ENCODE measurements at regions not wholly inside any gene's neighbourhood (a gene's known extent, or its start where the extent isn't known, plus 50 kb on each side); places are given as distances from the start of the nearest gene placed in this dataset.

GRCh38 chr2:155080373-155080772, 381.9 kb downstream of the KCNJ3 start:
- Histone ChIP-seq H3K27me3 (ENCODE audit: control insufficient read depth, insufficient read depth, low read length) (no peaks in the 10 kb centered on the region), H3K4me1 (ENCODE audit: control insufficient read depth, insufficient read depth, low read length) (no peaks in the 10 kb centered on the region), H3K36me3 (ENCODE audit: control insufficient read depth, insufficient read depth, low read length) (no peaks in the 10 kb centered on the region), H3K9me3 (ENCODE audit: control insufficient read depth, insufficient read depth, low read length) (no peaks in the 10 kb centered on the region), H3K9ac (ENCODE audit: low read depth, low read length) (no peak overlapping the region), H3K4me3 (ENCODE audit: low read depth, low read length) (no peak overlapping the region)

GRCh38 chr2:155070489-155070888, 372.0 kb downstream of the KCNJ3 start:
- Histone ChIP-seq H3K36me3 (ENCODE audit: control insufficient read depth, insufficient read depth, low read length) (no peaks in the 10 kb centered on the region), H3K9me3 (ENCODE audit: control insufficient read depth, insufficient read depth, low read length) (no peaks in the 10 kb centered on the region)

GRCh38 chr2:155062922-155063258, 364.4 kb downstream of the KCNJ3 start:
- H3K4me1 ChIP-seq (ENCODE audit: control insufficient read depth, insufficient read depth, low read length): no peaks in the 10 kb centered on the region
- no peaks in the 10 kb centered on the region for H3K27me3 ChIP-seq (ENCODE audit: control insufficient read depth, insufficient read depth, low read length)
- no peak overlapping the region for H3K4me3 ChIP-seq (ENCODE audit: low read depth, low read length)
- no peaks in the 10 kb centered on the region for H3K9me3 ChIP-seq (ENCODE audit: control insufficient read depth, insufficient read depth, low read length)
- H3K36me3 ChIP-seq (ENCODE audit: control insufficient read depth, insufficient read depth, low read length): no peaks in the 10 kb centered on the region
- H3K9ac ChIP-seq (ENCODE audit: low read depth, low read length): no peak overlapping the region

More at GRCh38 chr2:155070489-155070888, 372.0 kb downstream of the KCNJ3 start:
- no peak overlapping the region for H3K4me3 ChIP-seq (ENCODE audit: low read depth, low read length)
- H3K4me1 ChIP-seq (ENCODE audit: control insufficient read depth, insufficient read depth, low read length): no peaks in the 10 kb centered on the region
- no peaks in the 10 kb centered on the region for H3K27me3 ChIP-seq (ENCODE audit: control insufficient read depth, insufficient read depth, low read length)
- H3K9ac ChIP-seq (ENCODE audit: low read depth, low read length): no peak overlapping the region

- H3K4me1 ChIP-seq (ENCODE audit: control insufficient read depth, insufficient read depth, low read length): no peaks in the 10 kb centered on the region
- H3K36me3 ChIP-seq (ENCODE audit: control insufficient read depth, insufficient read depth, low read length): no peaks in the 10 kb centered on the region
- no peak overlapping the region for H3K4me3 ChIP-seq (ENCODE audit: low read depth, low read length)
- H3K27me3 ChIP-seq (ENCODE audit: control insufficient read depth, insufficient read depth, low read length): no peaks in the 10 kb centered on the region
- H3K9me3 ChIP-seq (ENCODE audit: control insufficient read depth, insufficient read depth, low read length): no peaks in the 10 kb centered on the region
- no peak overlapping the region for H3K9ac ChIP-seq (ENCODE audit: low read depth, low read length)
These were observed 363.9 kb downstream of the KCNJ3 start for GRCh38 chr2:155062250-155062921.

GRCh38 chr2:155060896-155061295, 362.4 kb downstream of the KCNJ3 start:
- H3K36me3 ChIP-seq (ENCODE audit: control insufficient read depth, insufficient read depth, low read length): no peaks in the 10 kb centered on the region
- no peak overlapping the region for H3K4me3 ChIP-seq (ENCODE audit: low read depth, low read length)
- no peaks in the 10 kb centered on the region for H3K27me3 ChIP-seq (ENCODE audit: control insufficient read depth, insufficient read depth, low read length)
- H3K9me3 ChIP-seq (ENCODE audit: control insufficient read depth, insufficient read depth, low read length): no peaks in the 10 kb centered on the region
- no peak overlapping the region for H3K9ac ChIP-seq (ENCODE audit: low read depth, low read length)
- H3K4me1 ChIP-seq (ENCODE audit: control insufficient read depth, insufficient read depth, low read length): no peaks in the 10 kb centered on the region

- H3K4me3 ChIP-seq (ENCODE audit: low read depth, low read length): no peak overlapping the region
- no peaks in the 10 kb centered on the region for H3K36me3 ChIP-seq (ENCODE audit: control insufficient read depth, insufficient read depth, low read length)
- H3K9me3 ChIP-seq (ENCODE audit: control insufficient read depth, insufficient read depth, low read length): no peaks in the 10 kb centered on the region
- no peak overlapping the region for H3K9ac ChIP-seq (ENCODE audit: low read depth, low read length)
- no peaks in the 10 kb centered on the region for H3K27me3 ChIP-seq (ENCODE audit: control insufficient read depth, insufficient read depth, low read length)
- no peaks in the 10 kb centered on the region for H3K4me1 ChIP-seq (ENCODE audit: control insufficient read depth, insufficient read depth, low read length)
These were observed 356.2 kb downstream of the KCNJ3 start for GRCh38 chr2:155054712-155055111.

GRCh38 chr2:155043097-155043496, 344.6 kb downstream of the KCNJ3 start:
- Histone ChIP-seq H3K9ac (ENCODE audit: low read depth, low read length) (no peak overlapping the region), H3K4me1 (ENCODE audit: control insufficient read depth, insufficient read depth, low read length) (no peaks in the 10 kb centered on the region), H3K36me3 (ENCODE audit: control insufficient read depth, insufficient read depth, low read length) (no peaks in the 10 kb centered on the region), H3K9me3 (ENCODE audit: control insufficient read depth, insufficient read depth, low read length) (no peaks in the 10 kb centered on the region), H3K4me3 (ENCODE audit: low read depth, low read length) (no peak overlapping the region), H3K27me3 (ENCODE audit: control insufficient read depth, insufficient read depth, low read length) (no peaks in the 10 kb centered on the region)

GRCh38 chr2:155035308-155035707, 336.8 kb downstream of the KCNJ3 start:
- Histone ChIP-seq H3K4me1 (ENCODE audit: control insufficient read depth, insufficient read depth, low read length) (no peaks in the 10 kb centered on the region), H3K36me3 (ENCODE audit: control insufficient read depth, insufficient read depth, low read length) (no peaks in the 10 kb centered on the region), H3K4me3 (ENCODE audit: low read depth, low read length) (no peak overlapping the region), H3K9me3 (ENCODE audit: control insufficient read depth, insufficient read depth, low read length) (no peaks in the 10 kb centered on the region), H3K27me3 (ENCODE audit: control insufficient read depth, insufficient read depth, low read length) (no peaks in the 10 kb centered on the region), H3K9ac (ENCODE audit: low read depth, low read length) (no peak overlapping the region)

GRCh38 chr2:155033652-155034051, 335.2 kb downstream of the KCNJ3 start:
- no peak overlapping the region for H3K9ac ChIP-seq (ENCODE audit: low read depth, low read length)
- no peak overlapping the region for H3K4me3 ChIP-seq (ENCODE audit: low read depth, low read length)
- no peaks in the 10 kb centered on the region for H3K36me3 ChIP-seq (ENCODE audit: control insufficient read depth, insufficient read depth, low read length)
- H3K27me3 ChIP-seq (ENCODE audit: control insufficient read depth, insufficient read depth, low read length): no peaks in the 10 kb centered on the region
- H3K9me3 ChIP-seq (ENCODE audit: control insufficient read depth, insufficient read depth, low read length): no peaks in the 10 kb centered on the region
- no peaks in the 10 kb centered on the region for H3K4me1 ChIP-seq (ENCODE audit: control insufficient read depth, insufficient read depth, low read length)

- Histone ChIP-seq H3K4me1 (ENCODE audit: control insufficient read depth, insufficient read depth, low read length) (no peaks in the 10 kb centered on the region), H3K9me3 (ENCODE audit: control insufficient read depth, insufficient read depth, low read length) (no peaks in the 10 kb centered on the region), H3K36me3 (ENCODE audit: control insufficient read depth, insufficient read depth, low read length) (no peaks in the 10 kb centered on the region), H3K9ac (ENCODE audit: low read depth, low read length) (no peak overlapping the region), H3K27me3 (ENCODE audit: control insufficient read depth, insufficient read depth, low read length) (no peaks in the 10 kb centered on the region), H3K4me3 (ENCODE audit: low read depth, low read length) (no peak overlapping the region)
These were observed 331.8 kb downstream of the KCNJ3 start for GRCh38 chr2:155030296-155030695.

GRCh38 chr2:155026651-155027174, 328.2 kb downstream of the KCNJ3 start:
- Histone ChIP-seq H3K4me1 (ENCODE audit: control insufficient read depth, insufficient read depth, low read length) (no peaks in the 10 kb centered on the region), H3K9me3 (ENCODE audit: control insufficient read depth, insufficient read depth, low read length) (no peaks in the 10 kb centered on the region), H3K36me3 (ENCODE audit: control insufficient read depth, insufficient read depth, low read length) (no peaks in the 10 kb centered on the region), H3K4me3 (ENCODE audit: low read depth, low read length) (no peak overlapping the region), H3K27me3 (ENCODE audit: control insufficient read depth, insufficient read depth, low read length) (no peaks in the 10 kb centered on the region), H3K9ac (ENCODE audit: low read depth, low read length) (no peak overlapping the region)

- Histone ChIP-seq H3K27me3 (ENCODE audit: control insufficient read depth, insufficient read depth, low read length) (no peaks in the 10 kb centered on the region), H3K4me1 (ENCODE audit: control insufficient read depth, insufficient read depth, low read length) (no peaks in the 10 kb centered on the region), H3K9me3 (ENCODE audit: control insufficient read depth, insufficient read depth, low read length) (no peaks in the 10 kb centered on the region), H3K36me3 (ENCODE audit: control insufficient read depth, insufficient read depth, low read length) (no peaks in the 10 kb centered on the region), H3K4me3 (ENCODE audit: low read depth, low read length) (no peak overlapping the region), H3K9ac (ENCODE audit: low read depth, low read length) (no peak overlapping the region)
These were observed 325.2 kb downstream of the KCNJ3 start for GRCh38 chr2:155023674-155024073.

Data from iPS-15b (cell line).